ENCODE measurements at regions not wholly inside any gene's neighbourhood (a gene's known extent, or its start where the extent isn't known, plus 50 kb on each side); places are given as distances from the start of the nearest gene placed in this dataset.

DNA sequence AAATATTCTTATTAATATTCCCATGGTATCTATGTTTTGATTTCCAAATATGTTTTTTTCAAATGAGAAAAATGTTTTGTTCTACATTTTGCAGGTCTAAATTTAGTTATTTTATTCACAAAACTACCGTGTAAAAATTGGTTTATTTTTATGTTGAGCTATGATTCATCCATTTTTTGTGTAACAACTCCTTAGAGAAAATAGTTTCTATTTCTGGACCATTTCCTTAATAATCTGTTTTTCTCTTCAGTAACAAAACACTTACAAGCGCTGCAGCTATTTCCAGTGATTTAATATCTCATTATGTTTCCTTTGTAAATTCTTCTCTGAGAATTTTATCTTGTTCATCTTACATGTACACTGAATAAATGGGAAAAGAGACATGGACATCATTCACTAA, 550.7 kb upstream of the SLITRK5 start:
- FAIRE-seq (no peak), DNase-seq (ENCODE audit: low read depth, low spot score) (no peak)
- Histone ChIP-seq H3K9me1 (ENCODE audit: control insufficient read depth, extremely low read depth, insufficient read depth, low read length) (no peaks in the 10 kb centered on the region), H3K79me2 (ENCODE audit: control insufficient read depth, insufficient read depth, low read length) (no peaks in the 10 kb centered on the region), H3K4me3 (ENCODE audit: control insufficient read depth in 2 of 3, extremely low read depth in 1 of 3, insufficient read depth in 2 of 3, low read depth in 1 of 3, low read length in 3 of 3) (no peak overlapping the region), H3K36me3 (ENCODE audit: control insufficient read depth in 2 of 2, extremely low read depth in 1 of 2, insufficient read depth in 2 of 2, low read length in 2 of 2) (no peaks in the 10 kb centered on the region), H3K9ac (ENCODE audit: control insufficient read depth, extremely low read depth, insufficient read depth, low read length) (no peak overlapping the region), H3K9me3 (ENCODE audit: control insufficient read depth, low read depth, low read length) (no peaks in the 10 kb centered on the region), H2AFZ (ENCODE audit: control insufficient read depth, low read length) (no peak overlapping the region), H3K4me1 (ENCODE audit: control insufficient read depth, extremely low read depth, insufficient read depth, low read length) (peaks cover 4% of the 10 kb centered on the region), H3K4me2 (ENCODE audit: control insufficient read depth, extremely low read depth, insufficient read depth, low read depth, low read length) (no peak overlapping the region), H3K27ac (ENCODE audit: control insufficient read depth, insufficient read depth, low read length) (no peak overlapping the region), H3K27me3 (ENCODE audit: control insufficient read depth, extremely low read depth, insufficient read depth, low read length) (no peaks in the 10 kb centered on the region), H4K20me1 (ENCODE audit: control insufficient read depth, extremely low read depth, insufficient read depth, low read length) (no peaks in the 10 kb centered on the region)
- TF ChIP-seq, protein P1, sequence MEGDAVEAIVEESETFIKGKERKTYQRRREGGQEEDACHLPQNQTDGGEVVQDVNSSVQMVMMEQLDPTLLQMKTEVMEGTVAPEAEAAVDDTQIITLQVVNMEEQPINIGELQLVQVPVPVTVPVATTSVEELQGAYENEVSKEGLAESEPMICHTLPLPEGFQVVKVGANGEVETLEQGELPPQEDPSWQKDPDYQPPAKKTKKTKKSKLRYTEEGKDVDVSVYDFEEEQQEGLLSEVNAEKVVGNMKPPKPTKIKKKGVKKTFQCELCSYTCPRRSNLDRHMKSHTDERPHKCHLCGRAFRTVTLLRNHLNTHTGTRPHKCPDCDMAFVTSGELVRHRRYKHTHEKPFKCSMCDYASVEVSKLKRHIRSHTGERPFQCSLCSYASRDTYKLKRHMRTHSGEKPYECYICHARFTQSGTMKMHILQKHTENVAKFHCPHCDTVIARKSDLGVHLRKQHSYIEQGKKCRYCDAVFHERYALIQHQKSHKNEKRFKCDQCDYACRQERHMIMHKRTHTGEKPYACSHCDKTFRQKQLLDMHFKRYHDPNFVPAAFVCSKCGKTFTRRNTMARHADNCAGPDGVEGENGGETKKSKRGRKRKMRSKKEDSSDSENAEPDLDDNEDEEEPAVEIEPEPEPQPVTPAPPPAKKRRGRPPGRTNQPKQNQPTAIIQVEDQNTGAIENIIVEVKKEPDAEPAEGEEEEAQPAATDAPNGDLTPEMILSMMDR (optimal IDR thresholded peaks at IDR 0.05 in 1 of 3, IDR thresholded peaks at IDR 0.05 in 1 of 3, conservative IDR thresholded peaks at IDR 0.05 in 1 of 3; ENCODE audit: extremely low read depth in 1 of 3, insufficient read depth in 2 of 3, low read length in 3 of 3), result no peak
- no peak for TF ChIP-seq EZH2 (IDR thresholded peaks at IDR 0.05; ENCODE audit: low read length)
- dilution Hi-C loops (cut with MboI; ENCODE audit: extremely low pct_ligation_motif_present, low sequenced_read_pairs), result no loop called here

DNA sequence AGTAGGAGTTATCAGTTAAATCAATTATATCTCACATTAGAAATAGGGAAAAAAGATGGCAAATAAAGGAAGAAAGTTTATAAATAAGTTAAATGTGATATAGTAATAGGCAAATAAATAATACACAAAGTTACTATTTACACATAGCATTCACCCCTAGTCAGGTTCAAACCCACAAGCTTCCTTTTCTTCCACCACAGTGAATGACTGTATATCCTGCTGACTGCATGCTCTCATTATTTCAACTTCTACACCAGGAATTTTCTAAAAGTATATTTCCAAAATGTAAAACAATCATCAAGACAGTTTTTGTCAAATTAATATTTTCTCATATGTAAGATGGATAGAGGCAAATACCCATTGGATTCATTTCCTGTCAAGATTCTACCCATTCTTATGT, 548.6 kb upstream of the SLITRK5 start:
- H3K4me3 ChIP-seq (ENCODE audit: control insufficient read depth in 2 of 3, extremely low read depth in 1 of 3, insufficient read depth in 2 of 3, low read depth in 1 of 3, low read length in 3 of 3), result no peak overlapping the region
- H3K4me1 ChIP-seq (ENCODE audit: control insufficient read depth, extremely low read depth, insufficient read depth, low read length), result peaks cover 4% of the 10 kb centered on the region
- H2AFZ ChIP-seq (ENCODE audit: control insufficient read depth, low read length), result no peak overlapping the region
- no peaks in the 10 kb centered on the region for H3K36me3 ChIP-seq (ENCODE audit: control insufficient read depth in 2 of 2, extremely low read depth in 1 of 2, insufficient read depth in 2 of 2, low read length in 2 of 2)
- FAIRE-seq (no peak), DNase-seq (ENCODE audit: low read depth, low spot score) (no peak)
- no peaks in the 10 kb centered on the region for H3K9me1 ChIP-seq (ENCODE audit: control insufficient read depth, extremely low read depth, insufficient read depth, low read length)
- no peak overlapping the region for H3K4me2 ChIP-seq (ENCODE audit: control insufficient read depth, extremely low read depth, insufficient read depth, low read depth, low read length)
- no peaks in the 10 kb centered on the region for H3K27me3 ChIP-seq (ENCODE audit: control insufficient read depth, extremely low read depth, insufficient read depth, low read length)
- no peaks in the 10 kb centered on the region for H3K79me2 ChIP-seq (ENCODE audit: control insufficient read depth, insufficient read depth, low read length)
- H3K27ac ChIP-seq (ENCODE audit: control insufficient read depth, insufficient read depth, low read length), result no peak overlapping the region
- no peaks in the 10 kb centered on the region for H3K9me3 ChIP-seq (ENCODE audit: control insufficient read depth, low read depth, low read length)
- TF ChIP-seq, protein P1 (optimal IDR thresholded peaks at IDR 0.05 in 1 of 3, IDR thresholded peaks at IDR 0.05 in 1 of 3, conservative IDR thresholded peaks at IDR 0.05 in 1 of 3; ENCODE audit: extremely low read depth in 1 of 3, insufficient read depth in 2 of 3, low read length in 3 of 3), result no peak
- no peak for TF ChIP-seq EZH2 (IDR thresholded peaks at IDR 0.05; ENCODE audit: low read length)
- H3K9ac ChIP-seq (ENCODE audit: control insufficient read depth, extremely low read depth, insufficient read depth, low read length), result no peak overlapping the region
- no peaks in the 10 kb centered on the region for H4K20me1 ChIP-seq (ENCODE audit: control insufficient read depth, extremely low read depth, insufficient read depth, low read length)
- dilution Hi-C loops (cut with MboI; ENCODE audit: extremely low pct_ligation_motif_present, low sequenced_read_pairs), result no loop called here
